ENCODE measurements at regions not wholly inside any gene's neighbourhood (a gene's known extent, or its start where the extent isn't known, plus 50 kb on each side); places are given as distances from the start of the nearest gene placed in this dataset.
A peak's percentile ranks its signal among the peaks of the same experiment; 100 is the strongest.
"Not testable (repeated sequence)": the region's sequence is repeated elsewhere in the genome, so short reads cannot be mapped to it uniquely, and the experiment has no call there.

DNA sequence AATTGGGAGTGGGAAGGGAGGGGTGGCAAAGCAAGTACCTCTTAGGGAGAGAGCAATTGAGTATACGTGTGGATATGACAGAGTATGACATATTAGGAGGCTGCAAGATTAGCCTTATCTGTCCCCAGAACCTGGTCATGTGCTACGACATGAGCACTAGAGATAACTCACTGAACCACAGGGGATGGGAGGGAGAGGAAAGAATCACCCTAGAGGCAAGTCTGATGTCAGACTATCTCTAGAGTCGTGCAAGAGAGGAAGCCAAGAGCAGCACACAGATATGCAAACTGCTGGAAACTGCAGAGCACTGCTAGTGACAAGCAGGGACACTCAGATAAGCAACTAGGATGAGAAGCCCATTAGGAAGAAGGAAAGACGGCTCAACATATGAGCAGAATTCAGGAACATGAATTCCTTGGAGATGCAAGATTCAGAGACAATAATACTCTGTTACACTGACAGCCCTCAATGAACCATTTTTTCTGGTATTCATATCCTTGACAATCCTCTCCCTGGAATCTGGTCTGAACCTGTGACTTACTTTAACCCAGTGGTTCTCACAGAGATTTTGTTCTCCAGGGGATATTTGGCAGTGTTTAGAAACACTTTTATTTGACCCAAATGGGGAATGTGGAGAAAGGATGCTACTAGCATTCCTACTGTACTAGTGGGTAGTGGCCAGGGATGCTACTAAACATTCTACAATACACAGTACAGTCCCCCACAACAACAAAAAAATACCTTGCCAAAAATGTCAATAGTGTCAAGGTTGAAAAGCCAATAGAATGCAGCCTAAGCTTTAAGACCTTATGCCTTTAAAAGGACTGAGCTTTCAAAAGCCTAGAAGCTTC lies 84.0 kb upstream of the BMP2K start:
- DNase-seq (ENCODE audit: low spot score): no peak

DNA sequence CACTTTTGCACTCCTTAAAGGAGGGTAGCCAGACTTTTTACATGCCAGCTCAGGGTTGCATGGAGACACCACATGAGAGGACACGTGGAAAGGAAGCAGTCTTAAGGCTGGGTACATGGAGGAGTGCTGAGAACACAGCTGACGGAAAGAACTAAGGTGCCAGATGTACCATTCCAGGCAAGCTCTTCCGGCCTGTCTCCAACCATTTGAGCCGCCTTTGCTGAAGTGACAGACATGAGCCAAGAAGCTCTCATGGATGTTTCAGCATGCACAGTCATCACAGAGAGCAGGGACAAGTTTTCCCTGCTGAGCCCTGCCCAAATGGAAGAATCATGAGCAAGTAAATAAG lies 83.4 kb upstream of the BMP2K start:
- no peak for DNase-seq (ENCODE audit: low spot score)

DNA sequence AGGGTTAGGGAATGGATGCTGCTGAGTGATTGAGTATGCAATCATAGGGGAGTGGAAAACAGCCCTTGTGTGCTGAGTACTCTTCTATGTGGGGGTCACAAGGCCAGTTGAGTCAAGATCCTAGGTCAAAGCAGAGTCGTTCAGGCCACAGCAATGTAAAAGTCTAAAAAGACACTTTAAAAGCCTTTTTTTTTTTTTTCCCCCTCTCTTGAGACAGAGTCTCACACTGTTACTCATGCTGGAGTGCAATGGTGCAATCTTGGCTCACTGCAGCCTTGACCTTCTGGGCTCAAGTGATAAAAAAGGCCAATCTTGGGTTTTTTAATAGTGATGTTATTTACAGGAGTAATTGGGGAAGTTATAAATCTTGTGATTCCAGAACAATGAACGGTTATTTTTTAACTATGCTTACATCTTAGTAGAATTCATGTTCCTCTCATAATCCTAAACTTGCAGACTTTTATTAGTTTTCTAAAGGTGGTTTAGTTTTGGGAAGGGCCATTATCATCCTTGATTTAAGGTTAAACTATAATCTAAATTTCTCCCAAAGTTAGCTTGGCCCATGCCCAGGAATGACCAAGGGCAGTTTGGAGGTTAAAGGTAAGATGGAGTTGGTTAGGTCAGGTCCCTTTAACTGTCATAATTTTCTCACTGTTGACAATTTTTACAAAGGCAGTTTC lies 82.2 kb upstream of the BMP2K start:
- no peak for DNase-seq (ENCODE audit: low spot score)

DNA sequence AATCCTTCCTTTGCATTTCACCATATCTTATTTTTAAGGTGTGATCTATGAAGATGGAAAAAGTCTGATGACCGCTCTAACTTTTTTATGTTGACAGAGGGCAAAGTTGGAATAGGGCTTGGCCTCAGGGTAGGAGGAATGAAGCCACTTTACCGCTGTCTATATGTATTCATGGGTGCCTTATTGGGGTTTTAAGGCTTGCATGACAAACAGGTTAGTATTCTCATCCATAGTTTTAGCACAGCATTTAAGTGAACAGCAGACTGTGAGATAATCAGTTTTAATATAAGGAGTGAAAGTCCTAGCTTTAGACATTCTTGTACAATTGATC lies 81.7 kb upstream of the BMP2K start:
- DNase-seq (ENCODE audit: low spot score): no peak

DNA sequence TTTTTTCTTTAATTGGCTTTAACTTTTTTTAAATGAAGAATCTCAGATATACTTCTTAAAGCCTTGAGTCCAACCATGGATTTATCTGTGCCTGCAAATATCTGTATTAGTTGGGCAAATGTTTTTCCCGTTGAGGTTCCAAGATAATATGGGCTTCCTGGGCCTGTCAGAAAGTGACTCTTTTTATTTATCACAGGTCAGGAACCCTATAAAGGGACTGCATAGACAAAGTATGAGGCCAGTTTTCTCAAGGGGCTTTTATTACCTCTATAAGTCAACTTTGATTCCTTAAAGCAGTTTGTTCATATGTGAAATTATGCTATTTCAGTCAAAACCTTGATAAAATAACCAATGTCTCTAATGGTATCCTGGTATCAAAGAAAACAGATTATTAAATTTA lies 80.2 kb upstream of the BMP2K start:
- DNase-seq (ENCODE audit: low spot score): no peak

DNA sequence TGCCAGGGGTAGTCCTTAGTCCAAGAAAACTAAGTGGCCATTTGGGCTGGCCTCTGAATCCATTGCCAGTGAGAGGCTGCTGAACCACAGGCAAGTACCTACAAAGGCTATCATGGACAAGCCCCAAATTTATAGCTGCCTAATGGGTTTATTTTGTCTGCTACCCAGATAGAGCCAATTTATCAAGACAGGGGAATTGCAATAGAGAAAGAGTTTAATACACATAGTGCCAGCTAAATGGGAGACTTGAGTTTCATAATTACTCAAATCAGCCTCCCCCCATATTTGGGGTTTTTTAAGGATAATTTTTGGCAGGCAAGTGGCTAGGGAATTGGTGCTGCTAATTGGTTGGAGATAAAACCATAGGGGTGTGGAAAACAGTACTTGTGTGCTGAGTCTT lies 73.1 kb upstream of the BMP2K start:
- no peak for DNase-seq (ENCODE audit: low spot score)

DNA sequence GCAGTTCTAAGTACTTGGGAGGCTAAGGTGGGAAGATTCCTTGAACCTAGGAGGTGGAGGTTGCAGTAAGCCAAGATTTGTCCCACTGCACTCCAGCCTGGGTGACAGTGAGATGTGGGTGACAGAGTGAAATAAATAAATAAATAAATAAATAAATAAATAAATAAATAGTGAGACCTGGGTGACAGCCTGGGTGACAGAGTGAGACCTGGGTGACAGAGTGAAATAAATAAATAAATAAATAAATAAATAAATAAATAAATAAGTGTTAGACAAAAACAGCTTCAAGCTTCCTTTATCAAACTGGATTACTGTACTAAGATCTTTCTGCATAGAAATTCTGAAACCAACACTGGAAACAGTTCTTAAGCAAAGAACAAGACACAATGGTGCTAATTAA lies 71.8 kb upstream of the BMP2K start:
- DNase-seq (ENCODE audit: low spot score): no peak

DNA sequence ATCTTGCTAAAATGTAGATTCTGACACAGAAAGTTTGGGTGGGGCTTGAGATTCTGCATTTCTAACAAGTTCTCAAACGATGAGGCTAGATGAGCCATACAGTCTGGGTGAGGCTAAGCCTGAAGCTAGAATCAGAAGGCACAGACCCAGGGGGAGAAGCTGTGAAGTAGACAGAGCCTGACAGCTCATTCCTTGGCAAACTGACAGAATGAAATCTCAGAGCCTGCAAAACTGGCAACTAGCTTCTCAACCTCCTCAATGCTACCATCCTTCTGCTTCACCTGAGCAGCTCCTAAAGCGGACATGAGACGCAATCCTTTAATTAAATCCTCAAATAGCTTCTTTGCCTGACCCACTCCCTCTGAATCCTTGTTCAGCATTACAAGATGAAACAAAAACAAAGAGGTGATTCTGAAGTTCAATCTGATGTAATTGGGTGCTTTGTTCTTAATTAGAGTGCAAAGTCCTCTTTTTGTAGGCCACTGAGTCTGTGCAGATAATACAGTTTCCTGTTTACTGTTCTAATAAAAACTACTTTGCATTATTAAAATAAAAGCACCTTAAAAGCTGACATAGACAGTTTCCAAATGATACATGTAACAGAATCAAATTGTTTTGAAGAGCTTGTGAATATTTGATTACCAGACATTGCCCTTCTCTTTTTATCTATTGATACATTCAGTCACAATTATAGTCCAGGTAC lies 71.0 kb upstream of the BMP2K start:
- no peak for DNase-seq (ENCODE audit: low spot score)

DNA sequence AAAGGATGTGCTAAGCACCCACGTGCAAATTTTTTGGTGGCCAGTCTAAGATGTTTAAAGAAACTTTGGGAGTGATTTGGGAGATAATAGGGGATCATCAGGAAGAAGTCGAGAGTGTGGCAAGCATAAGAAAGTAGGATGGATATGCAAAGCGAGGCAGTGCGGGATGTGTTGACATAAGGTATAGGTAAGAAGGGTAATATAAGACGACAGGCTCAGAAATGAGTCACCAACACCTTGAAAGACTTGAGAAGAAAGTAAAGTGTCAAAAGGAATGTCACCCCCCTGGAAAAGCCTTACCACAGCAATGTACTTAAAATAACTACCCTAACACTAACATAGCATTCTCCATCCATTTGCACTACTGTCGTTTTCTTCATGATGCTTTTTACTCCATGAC lies 69.8 kb upstream of the BMP2K start:
- no peak for DNase-seq (ENCODE audit: low spot score)

DNA sequence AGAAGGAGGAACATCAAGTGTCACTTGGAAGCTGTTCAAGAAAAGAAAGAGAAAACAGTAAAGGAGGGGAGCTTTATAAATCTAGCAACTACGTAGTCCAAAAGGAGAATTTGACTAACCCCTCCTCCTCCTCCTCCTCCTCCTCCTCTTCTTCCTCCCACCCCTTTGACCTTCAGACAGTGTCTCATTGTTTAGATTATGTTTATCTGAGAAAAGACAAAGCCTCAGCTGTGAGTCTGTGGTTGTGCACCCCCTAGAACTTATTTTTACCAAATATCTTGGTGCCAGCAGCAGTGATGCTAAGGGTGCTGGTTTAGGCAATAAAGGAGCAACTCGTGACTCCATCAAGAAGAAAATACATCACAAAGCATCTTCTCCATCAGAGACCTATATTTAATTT lies 68.9 kb upstream of the BMP2K start:
- DNase-seq (ENCODE audit: low spot score): no peak

DNA sequence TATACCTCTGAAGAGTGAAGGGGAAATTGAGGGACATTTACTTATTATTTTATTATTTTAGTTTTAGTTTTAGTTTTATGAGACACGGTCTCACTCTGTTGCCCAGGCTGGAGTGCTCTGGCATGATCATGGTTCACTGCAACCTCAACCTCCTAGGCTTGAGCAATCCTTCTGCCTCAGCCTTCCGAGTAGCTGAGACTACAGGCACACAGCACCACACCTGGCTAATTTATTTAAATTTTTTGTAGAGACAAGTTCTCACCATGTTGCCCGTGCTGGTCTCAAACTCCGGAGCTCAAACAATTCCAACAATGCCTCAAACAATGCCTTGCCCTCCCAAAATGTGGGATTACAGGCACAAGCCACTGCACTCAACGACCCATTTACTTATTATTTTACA lies 68.4 kb upstream of the BMP2K start:
- no peak for DNase-seq (ENCODE audit: low spot score)

DNA sequence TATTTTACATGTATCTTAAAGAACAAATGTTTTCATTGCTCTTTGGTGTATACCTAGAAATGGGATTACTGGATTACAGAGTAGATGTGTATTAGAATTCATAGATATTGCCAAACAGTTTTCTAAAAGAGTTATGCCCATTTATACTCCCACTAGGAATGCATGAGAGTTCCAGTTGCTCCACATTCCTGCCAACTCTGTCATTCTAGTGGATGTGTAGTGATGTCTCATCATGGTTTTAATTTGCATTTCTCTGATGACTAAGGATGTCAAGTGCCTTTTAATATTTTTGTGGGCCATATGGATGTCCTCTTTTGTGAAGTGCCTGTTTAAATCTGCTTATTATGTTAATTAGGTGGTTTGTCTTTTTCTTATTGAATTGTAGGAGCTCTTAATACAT lies 65.6 kb upstream of the BMP2K start:
- DNase-seq (ENCODE audit: low spot score): no peak

DNA sequence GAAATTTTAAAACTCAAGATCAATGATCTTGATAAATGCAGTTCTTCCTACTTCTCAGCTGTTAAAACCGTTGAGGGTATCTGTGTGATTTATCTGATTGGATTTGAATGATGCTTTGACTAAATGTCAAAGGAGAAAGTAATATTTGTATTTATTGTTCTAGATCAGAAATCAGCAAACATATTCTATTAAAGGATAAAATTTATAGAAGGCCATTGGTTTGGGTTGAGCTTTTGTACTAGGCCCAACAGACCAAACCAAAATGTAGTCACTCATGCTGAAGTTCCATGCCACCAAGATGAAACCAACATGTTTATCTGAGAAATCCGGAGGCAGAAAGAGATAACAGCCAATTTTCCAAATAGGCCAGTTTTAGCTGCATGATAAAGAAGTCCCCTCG lies 64.5 kb upstream of the BMP2K start:
- no peak for DNase-seq (ENCODE audit: low spot score)

DNA sequence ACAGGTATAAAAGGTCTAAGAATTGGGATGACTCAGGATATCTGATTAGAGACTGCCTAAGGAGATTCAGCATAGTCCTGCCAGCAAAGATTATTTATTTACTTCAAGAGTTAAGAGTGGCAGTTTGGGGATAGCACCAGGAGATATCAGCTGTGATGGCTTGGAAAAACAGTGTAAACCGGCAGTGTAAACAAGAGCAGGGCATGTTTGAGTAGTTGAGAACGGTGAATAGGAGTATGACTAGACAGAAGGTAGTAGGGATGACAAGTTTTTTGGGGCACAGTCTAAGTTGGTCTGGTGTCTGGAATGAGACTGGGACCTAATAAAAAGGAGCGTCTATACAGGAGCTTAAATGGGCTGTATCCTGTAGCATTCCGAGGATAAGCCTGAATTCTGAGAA lies 61.6 kb upstream of the BMP2K start:
- DNase-seq (ENCODE audit: low spot score): not testable (repeated sequence)

DNA sequence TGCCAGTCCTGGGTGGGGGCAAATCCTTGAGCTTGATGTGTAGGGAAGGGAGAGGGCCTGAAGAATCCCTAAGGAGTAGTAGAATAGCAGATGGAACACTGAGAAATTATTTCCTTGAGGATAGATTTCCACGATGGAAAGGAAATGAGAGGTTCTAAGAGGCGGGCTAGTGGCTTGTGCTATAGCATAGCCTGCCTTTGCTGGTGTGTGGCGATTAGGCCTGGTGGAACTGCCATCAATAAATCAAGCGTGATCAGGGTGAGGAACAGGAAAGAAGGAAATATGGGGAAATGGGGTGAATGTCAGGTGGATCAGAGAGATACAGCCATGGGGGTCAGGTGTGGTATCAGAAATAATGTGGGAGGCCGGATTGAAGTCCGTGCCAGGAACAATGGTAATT lies 60.8 kb upstream of the BMP2K start:
- not testable (repeated sequence) for DNase-seq (ENCODE audit: low spot score)

DNA sequence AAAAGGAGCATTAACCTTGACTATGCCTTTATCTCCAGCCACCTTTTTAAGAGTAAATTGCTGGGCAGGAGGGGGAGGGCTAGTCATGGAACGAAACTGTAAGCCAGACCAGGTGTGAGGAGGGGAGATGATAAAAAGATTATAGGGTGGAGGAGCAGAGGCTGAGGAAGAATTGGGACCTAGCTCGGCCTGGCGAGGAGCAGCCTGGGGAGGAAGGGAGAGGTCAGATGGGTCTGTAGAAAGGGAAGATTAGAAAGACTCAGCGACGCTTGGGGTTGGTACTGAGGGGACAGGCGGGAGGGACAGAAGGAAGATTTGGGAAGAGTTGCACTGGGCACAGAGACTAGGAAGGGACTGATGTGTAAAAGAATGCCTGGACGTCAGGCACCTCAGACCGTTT lies 58.4 kb upstream of the BMP2K start:
- DNase-seq (ENCODE audit: low spot score): not testable (repeated sequence)

DNA sequence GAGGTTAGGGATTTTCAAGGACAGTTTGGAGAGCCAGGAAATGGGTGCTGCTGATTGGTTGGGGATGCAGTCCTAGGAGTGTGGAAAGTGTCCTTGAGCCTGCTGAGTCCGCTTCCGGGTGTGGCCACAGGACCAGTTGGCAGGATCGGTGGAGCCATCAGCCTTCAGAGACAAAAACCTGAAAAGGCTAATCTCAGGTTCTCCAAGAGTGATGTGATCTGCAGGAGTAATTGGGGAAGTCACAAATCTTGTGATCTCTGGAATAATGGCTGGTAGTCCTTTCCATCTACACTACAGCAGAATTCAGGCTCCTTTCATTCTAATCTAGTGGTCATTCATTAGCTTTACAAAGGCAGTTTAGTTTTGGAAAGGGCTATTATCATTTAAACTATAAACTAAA lies 55.9 kb upstream of the BMP2K start:
- no peak for DNase-seq (ENCODE audit: low spot score)

DNA sequence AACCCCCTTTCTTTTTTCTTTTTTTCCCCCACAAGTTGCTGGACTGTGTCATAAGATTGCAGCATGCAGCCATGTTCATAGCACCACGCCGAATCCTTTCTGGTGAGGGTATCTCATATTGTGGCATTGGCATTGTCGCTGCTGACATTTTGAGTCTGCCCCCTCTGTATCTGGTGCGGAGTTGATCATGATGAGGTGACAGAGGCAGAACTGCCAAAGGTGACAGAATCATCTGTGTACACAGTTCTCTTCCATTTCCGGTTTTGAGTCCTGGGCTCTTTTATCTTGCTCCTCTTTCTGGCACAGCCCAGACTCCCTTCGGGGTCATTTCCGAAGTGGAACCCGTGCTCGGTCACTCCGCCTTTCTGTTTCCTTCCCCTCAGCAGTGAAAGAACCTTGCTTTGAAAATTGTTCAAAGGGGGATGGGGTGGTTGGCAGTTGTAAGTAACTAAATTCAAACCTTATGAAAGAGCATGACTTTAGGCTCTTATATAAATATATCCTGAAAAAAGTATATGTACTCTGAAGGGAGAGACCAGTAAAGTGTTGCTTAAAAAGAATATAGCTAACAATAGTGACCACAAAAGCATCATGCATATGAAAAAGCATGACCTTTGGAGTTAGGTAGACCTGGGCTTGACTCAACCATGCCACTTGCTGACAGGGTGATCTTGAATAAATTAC lies 55.0 kb upstream of the BMP2K start:
- DNase-seq (ENCODE audit: low spot score): peak; percentile 12

DNA sequence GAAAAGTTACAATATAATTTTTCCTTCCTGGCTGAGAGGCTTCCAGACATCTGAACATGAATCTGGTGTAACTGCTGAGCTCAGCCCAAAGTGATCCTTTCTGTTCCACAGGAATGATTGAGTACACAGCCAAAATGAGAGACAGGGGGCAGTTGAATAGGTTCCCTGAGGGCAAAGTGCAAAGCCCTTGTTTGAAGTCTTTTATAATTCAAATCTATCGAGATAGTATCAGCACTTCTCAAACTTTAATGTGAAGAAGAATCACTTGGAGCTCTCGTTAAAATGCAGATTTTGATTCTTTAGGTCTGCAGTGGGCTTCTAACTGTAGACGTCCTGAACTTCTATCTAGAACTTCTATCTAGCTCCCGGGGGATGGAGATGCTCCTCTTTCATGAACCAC lies 54.4 kb upstream of the BMP2K start:
- no peak for DNase-seq (ENCODE audit: low spot score)

DNA sequence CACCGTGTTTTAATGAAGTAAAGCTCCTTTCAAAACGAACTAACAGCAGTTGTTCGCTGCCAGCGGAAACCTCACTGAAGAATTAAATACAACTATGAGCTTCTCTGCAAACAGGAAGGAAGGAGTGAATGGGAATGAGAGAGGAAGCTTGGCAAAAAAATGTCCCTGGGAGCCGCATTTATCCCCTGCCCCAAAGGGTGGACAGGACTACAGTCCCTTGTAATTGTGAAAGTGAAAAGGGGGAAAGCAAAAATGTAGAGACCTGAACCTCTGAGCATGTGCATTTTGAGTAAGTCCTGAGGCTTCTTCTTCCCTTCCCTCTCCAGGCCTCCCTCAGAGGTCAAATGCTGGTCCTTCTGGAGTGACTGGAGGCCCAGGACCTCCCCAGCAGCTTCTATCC lies 53.8 kb upstream of the BMP2K start:
- DNase-seq (ENCODE audit: low spot score): no peak

DNA sequence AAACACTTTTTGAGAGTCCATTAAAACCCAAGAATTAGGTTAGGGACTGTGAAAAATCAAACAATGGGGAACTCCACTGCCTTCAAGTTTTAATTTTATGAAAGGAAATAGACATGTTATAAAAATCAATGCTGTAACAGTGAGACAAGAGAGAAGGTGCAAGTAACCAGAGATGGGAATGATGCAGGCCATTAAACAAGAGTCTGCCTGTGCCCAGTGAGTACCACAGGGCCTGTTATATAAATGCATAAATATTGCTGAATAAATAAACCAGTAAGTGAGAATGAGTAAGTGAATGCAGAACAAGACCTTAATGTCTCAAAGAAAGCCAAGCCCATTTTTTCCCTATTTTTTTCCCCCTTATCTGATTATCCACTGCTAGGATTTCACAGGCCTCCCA lies 53.3 kb upstream of the BMP2K start:
- DNase-seq (ENCODE audit: low spot score): no peak
